ENCODE measurements at regions not wholly inside any gene's neighbourhood (a gene's known extent, or its start where the extent isn't known, plus 50 kb on each side); places are given as distances from the start of the nearest gene placed in this dataset.

GRCh38 chr11:127640561-127641451, 640.2 kb upstream of the KIRREL3 start (continued):
- no peak for TF ChIP-seq ZBTB43 (CRISPR knock-in tag; IDR thresholded peaks at IDR 0.05)
- no peak for TF ChIP-seq SMAD4 (CRISPR knock-in tag; IDR thresholded peaks at IDR 0.05)

- ATAC-seq, result no peak
- CTCF ChIA-PET, result no interaction called here
- H3K9me3 Mint-ChIP-seq, result no peaks in the 10 kb centered on the region
Measured at GRCh38 chr11:127639916-127640315, 639.3 kb upstream of the KIRREL3 start.

GRCh38 chr11:127632976-127633680, 632.6 kb upstream of the KIRREL3 start:
- TF ChIP-seq ERG (CRISPR knock-in tag; IDR thresholded peaks at IDR 0.05) (no peak), GABPB1 (CRISPR knock-in tag; IDR thresholded peaks at IDR 0.05) (no peak), TEAD1 (CRISPR knock-in tag; IDR thresholded peaks at IDR 0.05) (no peak), ZNF263 (CRISPR knock-in tag; IDR thresholded peaks at IDR 0.05; ENCODE audit: low read depth) (no peak), ZNF396 (CRISPR knock-in tag; IDR thresholded peaks at IDR 0.05; ENCODE audit: borderline replicate concordance) (no peak), SMAD4 (CRISPR knock-in tag; IDR thresholded peaks at IDR 0.05) (no peak), EMX1 (CRISPR knock-in tag; IDR thresholded peaks at IDR 0.05) (no peak), CTCF (IDR thresholded peaks at IDR 0.05) (no peak), ETV6 (CRISPR knock-in tag; IDR thresholded peaks at IDR 0.05) (no peak), RELA (CRISPR knock-in tag; IDR thresholded peaks at IDR 0.05; ENCODE audit: borderline replicate concordance) (no peak), TEAD4 (CRISPR knock-in tag; IDR thresholded peaks at IDR 0.05) (no peak)
- peak overlapping the region; percentile 25; the same call in 1 of the 2 replicates for H3K4me3 Mint-ChIP-seq
- ChIA-PET CTCF (interaction anchor here (0.9 kb wide), 1 partner anchor 161 kb away, joined by 3 read pairs; no protein-coding TSS in a partner anchor), POLR2A (interaction anchor here (1.5 kb wide), 1 partner anchor 24 kb away, joined by 3 read pairs; no protein-coding TSS in a partner anchor)
- no peaks in the 10 kb centered on the region for H3K9me3 Mint-ChIP-seq
- no peak for DNase-seq (ENCODE audit: low spot score)
- no peaks in the 10 kb centered on the region for H3K36me3 Mint-ChIP-seq
- no peaks in the 10 kb centered on the region for H3K27me3 Mint-ChIP-seq (ENCODE audit: low read depth)
- peaks cover 53% of the 10 kb centered on the region for H3K4me1 Mint-ChIP-seq
- peak overlapping the region; percentile 58 for H3K27ac Mint-ChIP-seq
- ATAC-seq, result peak; percentile 95

More at GRCh38 chr11:127639916-127640315, 639.3 kb upstream of the KIRREL3 start:
- DNase-seq (ENCODE audit: low spot score), result no peak
- no peak overlapping the region for H3K27ac Mint-ChIP-seq
- peaks cover 26% of the 10 kb centered on the region for H3K4me1 Mint-ChIP-seq
- TF ChIP-seq FOXP4 (CRISPR knock-in tag; IDR thresholded peaks at IDR 0.05), result no peak
- POLR2A ChIA-PET, result no interaction called here
- H3K27me3 Mint-ChIP-seq (ENCODE audit: low read depth), result no peaks in the 10 kb centered on the region
- H3K4me3 Mint-ChIP-seq, result no peak overlapping the region
- H3K36me3 Mint-ChIP-seq, result no peaks in the 10 kb centered on the region

All from WTC11 (cell line).